ENCODE measurements at regions not wholly inside any gene's neighbourhood (a gene's known extent, or its start where the extent isn't known, plus 50 kb on each side); places are given as distances from the start of the nearest gene placed in this dataset.

- Histone ChIP-seq H4K91ac (ENCODE audit: low read depth, low read length) (no peak overlapping the region), H3K79me1 (ENCODE audit: low read length) (no peaks in the 10 kb centered on the region), H2BK12ac (ENCODE audit: low read length) (no peak overlapping the region), H3K23ac (ENCODE audit: low read length) (no peak overlapping the region), H3K4me2 (ENCODE audit: low read length) (no peak overlapping the region), H3K27me3 (ENCODE audit: insufficient read depth, low read length) (no peaks in the 10 kb centered on the region), H4K12ac (ENCODE audit: low read depth, low read length) (no peak overlapping the region), H3K4ac (ENCODE audit: low read depth, low read length) (no peak overlapping the region), H4K8ac (ENCODE audit: low read depth, low read length) (no peak overlapping the region), H2AFZ (ENCODE audit: insufficient read depth, low read length, poor library complexity) (no peak overlapping the region), H3K36me3 (ENCODE audit: control insufficient read depth in 1 of 2, insufficient read depth in 2 of 2, low read length in 2 of 2) (no peaks in the 10 kb centered on the region), H3K27ac (ENCODE audit: low read depth, low read length) (no peak overlapping the region), H3K4me1 (ENCODE audit: control insufficient read depth in 1 of 2, insufficient read depth in 2 of 2, low read length in 2 of 2) (no peaks in the 10 kb centered on the region), H2BK5ac (ENCODE audit: low read depth, low read length, poor library complexity) (no peak overlapping the region), H3K4me3 (ENCODE audit: low read depth, low read length) (no peak overlapping the region), H2AK5ac (ENCODE audit: low read length) (no peak overlapping the region), H3K18ac (ENCODE audit: low read length) (no peak overlapping the region), H3K14ac (ENCODE audit: low read length) (no peak overlapping the region), H3K9ac (ENCODE audit: low read length) (no peak overlapping the region), H2BK120ac (ENCODE audit: insufficient read depth, low read length, poor library complexity) (no peak overlapping the region), H3K9me3 (ENCODE audit: insufficient read depth, low read depth, low read length) (no peaks in the 10 kb centered on the region), H3K79me2 (ENCODE audit: control insufficient read depth, insufficient read depth, low read length, poor library complexity) (no peaks in the 10 kb centered on the region)
- no peak for DNase-seq
- no CpG with 5 or more reads among the region's 8 CpGs for WGBS (ENCODE audit: extremely low coverage, insufficient coverage, insufficient read length)
Measured at GRCh38 chr5:167985373-167985772, 306.1 kb upstream of the WWC1 start.

- no peak for DNase-seq
- H4K8ac ChIP-seq (ENCODE audit: low read depth, low read length), result no peak overlapping the region
- no peaks in the 10 kb centered on the region for H3K9me3 ChIP-seq (ENCODE audit: insufficient read depth, low read depth, low read length)
- H2AK5ac ChIP-seq (ENCODE audit: low read length), result no peak overlapping the region
- H3K4me3 ChIP-seq (ENCODE audit: low read depth, low read length), result no peak overlapping the region
- H3K79me1 ChIP-seq (ENCODE audit: low read length), result no peaks in the 10 kb centered on the region
- H4K12ac ChIP-seq (ENCODE audit: low read depth, low read length), result no peak overlapping the region
- no peak overlapping the region for H2BK5ac ChIP-seq (ENCODE audit: low read depth, low read length, poor library complexity)
- H3K79me2 ChIP-seq (ENCODE audit: control insufficient read depth, insufficient read depth, low read length, poor library complexity), result no peaks in the 10 kb centered on the region
- H3K14ac ChIP-seq (ENCODE audit: low read length), result no peak overlapping the region
- H2AFZ ChIP-seq (ENCODE audit: insufficient read depth, low read length, poor library complexity), result no peak overlapping the region
- H3K4ac ChIP-seq (ENCODE audit: low read depth, low read length), result no peak overlapping the region
- H3K4me2 ChIP-seq (ENCODE audit: low read length), result no peak overlapping the region
- H3K4me1 ChIP-seq (ENCODE audit: control insufficient read depth in 1 of 2, insufficient read depth in 2 of 2, low read length in 2 of 2), result no peaks in the 10 kb centered on the region
- H3K27me3 ChIP-seq (ENCODE audit: insufficient read depth, low read length), result no peaks in the 10 kb centered on the region
- H3K36me3 ChIP-seq (ENCODE audit: control insufficient read depth in 1 of 2, insufficient read depth in 2 of 2, low read length in 2 of 2), result no peaks in the 10 kb centered on the region
- no peak overlapping the region for H3K9ac ChIP-seq (ENCODE audit: low read length)
- H2BK12ac ChIP-seq (ENCODE audit: low read length), result no peak overlapping the region
- no peak overlapping the region for H3K27ac ChIP-seq (ENCODE audit: low read depth, low read length)
- no peak overlapping the region for H4K91ac ChIP-seq (ENCODE audit: low read depth, low read length)
- WGBS (ENCODE audit: extremely low coverage, insufficient coverage, insufficient read length), result no CpG with 5 or more reads among the region's 12 CpGs
- H3K23ac ChIP-seq (ENCODE audit: low read length), result no peak overlapping the region
- no peak overlapping the region for H3K18ac ChIP-seq (ENCODE audit: low read length)
- no peak overlapping the region for H2BK120ac ChIP-seq (ENCODE audit: insufficient read depth, low read length, poor library complexity)
Measured at GRCh38 chr5:167987490-167988280, 303.8 kb upstream of the WWC1 start.

GRCh38 chr5:167992868-167993267, 298.6 kb upstream of the WWC1 start:
- H2AFZ ChIP-seq (ENCODE audit: insufficient read depth, low read length, poor library complexity), result no peak overlapping the region
- no peaks in the 10 kb centered on the region for H3K4me1 ChIP-seq (ENCODE audit: control insufficient read depth in 1 of 2, insufficient read depth in 2 of 2, low read length in 2 of 2)
- no peak overlapping the region for H2BK5ac ChIP-seq (ENCODE audit: low read depth, low read length, poor library complexity)
- H2BK12ac ChIP-seq (ENCODE audit: low read length), result no peak overlapping the region
- no peaks in the 10 kb centered on the region for H3K79me2 ChIP-seq (ENCODE audit: control insufficient read depth, insufficient read depth, low read length, poor library complexity)
- no peak overlapping the region for H3K4me2 ChIP-seq (ENCODE audit: low read length)
- H3K4me3 ChIP-seq (ENCODE audit: low read depth, low read length), result no peak overlapping the region
- H3K4ac ChIP-seq (ENCODE audit: low read depth, low read length), result no peak overlapping the region
- no peak overlapping the region for H3K18ac ChIP-seq (ENCODE audit: low read length)
- no peaks in the 10 kb centered on the region for H3K27me3 ChIP-seq (ENCODE audit: insufficient read depth, low read length)
- no peaks in the 10 kb centered on the region for H3K36me3 ChIP-seq (ENCODE audit: control insufficient read depth in 1 of 2, insufficient read depth in 2 of 2, low read length in 2 of 2)
- no peak overlapping the region for H4K12ac ChIP-seq (ENCODE audit: low read depth, low read length)
- no peaks in the 10 kb centered on the region for H3K9me3 ChIP-seq (ENCODE audit: insufficient read depth, low read depth, low read length)
- H3K23ac ChIP-seq (ENCODE audit: low read length), result no peak overlapping the region
- WGBS (ENCODE audit: extremely low coverage, insufficient coverage, insufficient read length), result no CpG with 5 or more reads among the region's 11 CpGs
- no peak for DNase-seq
- no peak overlapping the region for H2AK5ac ChIP-seq (ENCODE audit: low read length)
- no peak overlapping the region for H2BK120ac ChIP-seq (ENCODE audit: insufficient read depth, low read length, poor library complexity)
- no peak overlapping the region for H4K8ac ChIP-seq (ENCODE audit: low read depth, low read length)
- H3K79me1 ChIP-seq (ENCODE audit: low read length), result no peaks in the 10 kb centered on the region
- no peak overlapping the region for H3K27ac ChIP-seq (ENCODE audit: low read depth, low read length)
- H4K91ac ChIP-seq (ENCODE audit: low read depth, low read length), result no peak overlapping the region
- no peak overlapping the region for H3K14ac ChIP-seq (ENCODE audit: low read length)
- no peak overlapping the region for H3K9ac ChIP-seq (ENCODE audit: low read length)

GRCh38 chr5:167993771-167994170, 297.7 kb upstream of the WWC1 start:
- Histone ChIP-seq H2AK5ac (ENCODE audit: low read length) (no peak overlapping the region), H4K91ac (ENCODE audit: low read depth, low read length) (no peak overlapping the region), H4K8ac (ENCODE audit: low read depth, low read length) (no peak overlapping the region), H3K79me2 (ENCODE audit: control insufficient read depth, insufficient read depth, low read length, poor library complexity) (no peaks in the 10 kb centered on the region), H3K27ac (ENCODE audit: low read depth, low read length) (no peak overlapping the region), H3K36me3 (ENCODE audit: control insufficient read depth in 1 of 2, insufficient read depth in 2 of 2, low read length in 2 of 2) (no peaks in the 10 kb centered on the region), H2AFZ (ENCODE audit: insufficient read depth, low read length, poor library complexity) (no peak overlapping the region), H3K9me3 (ENCODE audit: insufficient read depth, low read depth, low read length) (no peaks in the 10 kb centered on the region), H3K27me3 (ENCODE audit: insufficient read depth, low read length) (no peaks in the 10 kb centered on the region), H3K4me2 (ENCODE audit: low read length) (no peak overlapping the region), H3K4me3 (ENCODE audit: low read depth, low read length) (no peak overlapping the region), H2BK12ac (ENCODE audit: low read length) (no peak overlapping the region), H3K18ac (ENCODE audit: low read length) (no peak overlapping the region), H2BK120ac (ENCODE audit: insufficient read depth, low read length, poor library complexity) (no peak overlapping the region), H3K79me1 (ENCODE audit: low read length) (no peaks in the 10 kb centered on the region), H3K4me1 (ENCODE audit: control insufficient read depth in 1 of 2, insufficient read depth in 2 of 2, low read length in 2 of 2) (no peaks in the 10 kb centered on the region), H3K4ac (ENCODE audit: low read depth, low read length) (no peak overlapping the region), H4K12ac (ENCODE audit: low read depth, low read length) (no peak overlapping the region), H3K9ac (ENCODE audit: low read length) (no peak overlapping the region), H2BK5ac (ENCODE audit: low read depth, low read length, poor library complexity) (no peak overlapping the region), H3K14ac (ENCODE audit: low read length) (no peak overlapping the region), H3K23ac (ENCODE audit: low read length) (no peak overlapping the region)
- no peak for DNase-seq
- no CpG with 5 or more reads among the region's 3 CpGs for WGBS (ENCODE audit: extremely low coverage, insufficient coverage, insufficient read length)

Measured in trophoblast cell (in vitro differentiated cells and primary cell).